Stimulated activated naive CD8-positive, alpha-beta T cell treated with anti-CD3 and anti-CD28 coated beads, Interleukin-15, Interleukin-2, amounts not matched to agents 100 ng/mL and 50 ng/mL, for 24 hours (primary cell): ENCODE measurements at regions not wholly inside any gene's neighbourhood (a gene's known extent, or its start where the extent isn't known, plus 50 kb on each side); places are given as distances from the start of the nearest gene placed in this dataset.
"Not testable (repeated sequence)": the region's sequence is repeated elsewhere in the genome, so short reads cannot be mapped to it uniquely, and the experiment has no call there.

Experiments used
- H3K27ac Mint-ChIP-seq: one replicate; pipeline ENCODE4 v1.8.0; 2021; ENCODE audit warnings: mild to moderate bottlenecking, mixed read lengths
- H3K27me3 Mint-ChIP-seq: one replicate; pipeline ENCODE4 v1.8.0; 2021; ENCODE audit warnings: mixed read lengths
- H3K36me3 Mint-ChIP-seq: one replicate; pipeline ENCODE4 v1.8.0; 2021; ENCODE audit warnings: low read depth, mixed read lengths
- H3K4me1 Mint-ChIP-seq: one replicate; pipeline ENCODE4 v1.8.0; 2021; ENCODE audit warnings: low read depth, mixed read lengths
- H3K4me3 Mint-ChIP-seq: one replicate; pipeline ENCODE4 v1.8.0; 2021; ENCODE audit warnings: mild to moderate bottlenecking, mixed read lengths
- H3K9me3 Mint-ChIP-seq: one replicate; pipeline ENCODE4 v1.8.0; 2021; ENCODE audit warnings: mixed read lengths

- H3K9me3 Mint-ChIP-seq, result no peaks in the 10 kb centered on the region
These were observed 257.3 kb downstream of the MIAT start for GRCh38 chr22:26914519-26915185.

GRCh38 chr22:26916236-26916635, 258.8 kb downstream of the MIAT start:
- Mint-ChIP-seq H3K27me3 (peaks cover 18% of the 10 kb centered on the region), H3K4me1 (no peaks in the 10 kb centered on the region), H3K9me3 (no peaks in the 10 kb centered on the region), H3K36me3 (no peaks in the 10 kb centered on the region), H3K27ac (no peak overlapping the region), H3K4me3 (no peak overlapping the region)

More at GRCh38 chr22:26914519-26915185, 257.3 kb downstream of the MIAT start:
- Mint-ChIP-seq H3K4me1 (no peaks in the 10 kb centered on the region), H3K27ac (no peak overlapping the region), H3K36me3 (no peaks in the 10 kb centered on the region), H3K4me3 (no peak overlapping the region), H3K27me3 (peaks cover 18% of the 10 kb centered on the region)

GRCh38 chr22:26918226-26918625, 260.8 kb downstream of the MIAT start:
- H3K27me3 Mint-ChIP-seq, result peaks cover 10% of the 10 kb centered on the region
- H3K36me3 Mint-ChIP-seq, result no peaks in the 10 kb centered on the region
- H3K27ac Mint-ChIP-seq, result no peak overlapping the region
- H3K9me3 Mint-ChIP-seq, result no peaks in the 10 kb centered on the region
- H3K4me1 Mint-ChIP-seq, result no peaks in the 10 kb centered on the region
- H3K4me3 Mint-ChIP-seq, result no peak overlapping the region

- H3K9me3 Mint-ChIP-seq, result no peaks in the 10 kb centered on the region
- H3K27ac Mint-ChIP-seq, result no peak overlapping the region
- H3K4me1 Mint-ChIP-seq, result no peaks in the 10 kb centered on the region
- no peaks in the 10 kb centered on the region for H3K36me3 Mint-ChIP-seq
- peaks cover 6% of the 10 kb centered on the region for H3K27me3 Mint-ChIP-seq
- no peak overlapping the region for H3K4me3 Mint-ChIP-seq
These were observed 264.3 kb downstream of the MIAT start for GRCh38 chr22:26921726-26922125.

- Mint-ChIP-seq H3K9me3 (no peaks in the 10 kb centered on the region), H3K36me3 (no peaks in the 10 kb centered on the region), H3K4me3 (no peak overlapping the region), H3K4me1 (no peaks in the 10 kb centered on the region), H3K27ac (no peak overlapping the region), H3K27me3 (peaks cover under 1% of the 10 kb centered on the region)
These were observed 265.4 kb downstream of the MIAT start for GRCh38 chr22:26922806-26923205.

GRCh38 chr22:26923531-26923930, 266.1 kb downstream of the MIAT start:
- Mint-ChIP-seq H3K9me3 (no peaks in the 10 kb centered on the region), H3K36me3 (no peaks in the 10 kb centered on the region), H3K27ac (no peak overlapping the region), H3K4me3 (no peak overlapping the region), H3K27me3 (no peaks in the 10 kb centered on the region), H3K4me1 (no peaks in the 10 kb centered on the region)

GRCh38 chr22:26927821-26928220, 270.4 kb downstream of the MIAT start:
- H3K9me3 Mint-ChIP-seq, result no peaks in the 10 kb centered on the region
- no peaks in the 10 kb centered on the region for H3K27me3 Mint-ChIP-seq
- H3K4me3 Mint-ChIP-seq, result no peak overlapping the region
- no peak overlapping the region for H3K27ac Mint-ChIP-seq
- no peaks in the 10 kb centered on the region for H3K4me1 Mint-ChIP-seq
- H3K36me3 Mint-ChIP-seq, result no peaks in the 10 kb centered on the region

- H3K4me1 Mint-ChIP-seq, result no peaks in the 10 kb centered on the region
- H3K36me3 Mint-ChIP-seq, result no peaks in the 10 kb centered on the region
- no peak overlapping the region for H3K27ac Mint-ChIP-seq
These were observed 274.1 kb downstream of the MIAT start for GRCh38 chr22:26931471-26931870.

GRCh38 chr22:26933105-26933590, 275.8 kb downstream of the MIAT start:
- Mint-ChIP-seq H3K27ac (no peak overlapping the region), H3K27me3 (no peaks in the 10 kb centered on the region), H3K36me3 (peaks cover 4% of the 10 kb centered on the region), H3K4me3 (no peak overlapping the region), H3K4me1 (no peaks in the 10 kb centered on the region), H3K9me3 (peaks cover 9% of the 10 kb centered on the region)

More at GRCh38 chr22:26931471-26931870, 274.1 kb downstream of the MIAT start:
- H3K27me3 Mint-ChIP-seq, result no peaks in the 10 kb centered on the region
- no peaks in the 10 kb centered on the region for H3K9me3 Mint-ChIP-seq
- no peak overlapping the region for H3K4me3 Mint-ChIP-seq

GRCh38 chr22:26937213-26937612, 279.8 kb downstream of the MIAT start:
- Mint-ChIP-seq H3K27me3 (no peaks in the 10 kb centered on the region), H3K27ac (no peak overlapping the region), H3K4me1 (no peaks in the 10 kb centered on the region), H3K36me3 (peaks cover 4% of the 10 kb centered on the region), H3K9me3 (peaks cover 9% of the 10 kb centered on the region), H3K4me3 (no peak overlapping the region)

GRCh38 chr22:26939466-26939865, 282.1 kb downstream of the MIAT start:
- H3K36me3 Mint-ChIP-seq, result peaks cover 4% of the 10 kb centered on the region
- H3K9me3 Mint-ChIP-seq, result peaks cover 9% of the 10 kb centered on the region
- H3K27ac Mint-ChIP-seq, result no peak overlapping the region
- no peaks in the 10 kb centered on the region for H3K27me3 Mint-ChIP-seq
- no peak overlapping the region for H3K4me3 Mint-ChIP-seq
- no peaks in the 10 kb centered on the region for H3K4me1 Mint-ChIP-seq

GRCh38 chr22:26941896-26942636, 284.7 kb downstream of the MIAT start:
- Mint-ChIP-seq H3K27me3 (no peaks in the 10 kb centered on the region), H3K36me3 (peaks cover 4% of the 10 kb centered on the region), H3K4me1 (no peaks in the 10 kb centered on the region), H3K4me3 (no peak overlapping the region), H3K27ac (no peak overlapping the region), H3K9me3 (peaks cover 8% of the 10 kb centered on the region)

- no peak overlapping the region for H3K4me3 Mint-ChIP-seq
- peaks cover 3% of the 10 kb centered on the region for H3K9me3 Mint-ChIP-seq
- peaks cover 3% of the 10 kb centered on the region for H3K36me3 Mint-ChIP-seq
- no peaks in the 10 kb centered on the region for H3K27me3 Mint-ChIP-seq
- H3K4me1 Mint-ChIP-seq, result no peaks in the 10 kb centered on the region
- H3K27ac Mint-ChIP-seq, result no peak overlapping the region
These were observed 285.2 kb downstream of the MIAT start for GRCh38 chr22:26942637-26942957.

GRCh38 chr22:26945565-26945964, 288.2 kb downstream of the MIAT start:
- H3K36me3 Mint-ChIP-seq, result no peaks in the 10 kb centered on the region
- no peaks in the 10 kb centered on the region for H3K9me3 Mint-ChIP-seq
- H3K4me1 Mint-ChIP-seq, result no peaks in the 10 kb centered on the region
- H3K27me3 Mint-ChIP-seq, result peaks cover 2% of the 10 kb centered on the region
- no peak overlapping the region for H3K4me3 Mint-ChIP-seq
- H3K27ac Mint-ChIP-seq, result no peak overlapping the region

GRCh38 chr22:26949193-26949592, 291.8 kb downstream of the MIAT start:
- Mint-ChIP-seq H3K36me3 (no peaks in the 10 kb centered on the region), H3K27me3 (peaks cover 29% of the 10 kb centered on the region), H3K4me1 (no peaks in the 10 kb centered on the region), H3K9me3 (no peaks in the 10 kb centered on the region), H3K27ac (no peak overlapping the region), H3K4me3 (no peak overlapping the region)

- H3K36me3 Mint-ChIP-seq, H3K4me3 Mint-ChIP-seq, H3K27ac Mint-ChIP-seq, H3K9me3 Mint-ChIP-seq, H3K4me1 Mint-ChIP-seq: not testable (repeated sequence)
- H3K27me3 Mint-ChIP-seq, result peaks cover 40% of the 10 kb centered on the region
These were observed 293.8 kb downstream of the MIAT start for GRCh38 chr22:26951139-26951538.
